H1 (cell line): ENCODE measurements at regions not wholly inside any gene's neighbourhood (a gene's known extent, or its start where the extent isn't known, plus 50 kb on each side); places are given as distances from the start of the nearest gene placed in this dataset.

Experiments used
- CTCF ChIA-PET: fragments of 300-600 bp; sonication (Branson Sonifier 250); formaldehyde crosslinking; loops from one replicate; lab custom pipeline; 2021; ENCODE audit not compliant: partially characterized antibody; lab: Charles Lee
- POLR2A ChIA-PET: fragments of 300-600 bp; sonication (Branson Sonifier 250); formaldehyde crosslinking; loops from one replicate; lab custom pipeline; 2021; ENCODE audit warnings: inconsistent platforms; ENCODE audit not compliant: partially characterized antibody; lab: Charles Lee
- DNase-seq, 2 experiments: peaks; one replicate each; pipeline versions ENCODE4 v3.0.0 to v3.0.0-alpha.2; 2010 to 2022; ENCODE audit warnings: low spot score in 2 of 2, low read depth in 1 of 2, mixed read lengths in 1 of 2
- FAIRE-seq: peaks from 2 replicates; lab custom pipeline; 2011; peaks lifted over from hg19 to GRCh38; lab: Jason Lieb, UNC
- H2AFZ ChIP-seq: 2 replicates; pipeline ENCODE4 v1.8.1; 2012; ENCODE audit warnings: low read length, inconsistent platforms
- H2AK5ac ChIP-seq: 2 replicates; pipeline ENCODE4 v1.6.1; 2013; ENCODE audit warnings: low read depth, low read length
- H2BK120ac ChIP-seq: replicated peaks from 2 replicates; pipeline ENCODE3; 2013; ENCODE audit warnings: low read depth, low read length, inconsistent platforms
- H2BK12ac ChIP-seq: 2 replicates; pipeline ENCODE4 v1.6.1; 2013; ENCODE audit warnings: low read depth, low read length
- H2BK15ac ChIP-seq: 2 replicates; pipeline ENCODE4 v1.6.1; 2013; ENCODE audit warnings: low read length
- H2BK20ac ChIP-seq: 2 replicates; pipeline ENCODE4 v1.6.1; 2013; ENCODE audit warnings: low read length
- H2BK5ac ChIP-seq: 2 replicates; pipeline ENCODE4 v1.6.1; 2013; ENCODE audit warnings: low read depth, low read length
- H3K14ac ChIP-seq: 2 replicates; pipeline ENCODE4 v1.6.1; 2013; ENCODE audit warnings: inconsistent platforms; ENCODE audit not compliant: insufficient read length
- H3K18ac ChIP-seq: 2 replicates; pipeline ENCODE4 v1.6.1; 2013; ENCODE audit warnings: low read length; ENCODE audit errors: extremely low read depth
- H3K23ac ChIP-seq: 2 replicates; pipeline ENCODE4 v1.6.1; 2013; ENCODE audit warnings: inconsistent platforms; ENCODE audit not compliant: insufficient read length
- H3K23me2 ChIP-seq: 2 replicates; pipeline ENCODE4 v1.6.1; 2013; ENCODE audit warnings: low read depth, low read length
- H3K27ac ChIP-seq: 2 replicates; pipeline ENCODE4 v1.6.1; 2011; ENCODE audit warnings: low read depth, low read length, inconsistent platforms
- H3K27me3 ChIP-seq, 4 experiments: replicated peaks in 1 of 4; 1 replicate in 1 of 4; 2 replicates in 3 of 4; pipeline versions ENCODE4 v1.6.1 to v1.8.1; 2011 to 2013; ENCODE audit warnings: low read length in 3 of 4, mild to moderate bottlenecking in 3 of 4, inconsistent platforms in 2 of 4, mixed read lengths in 2 of 4, moderate library complexity in 1 of 4; ENCODE audit not compliant: control insufficient read depth in 3 of 4, insufficient read depth in 3 of 4; ENCODE audit errors: extremely low read depth in 1 of 4
- H3K36me3 ChIP-seq, 4 experiments: 2 replicates each; pipeline versions ENCODE4 v1.6.1 to v1.8.1; 2011 to 2013; ENCODE audit warnings: mild to moderate bottlenecking in 4 of 4, low read length in 3 of 4, moderate library complexity in 2 of 4, control low read depth in 1 of 4, inconsistent platforms in 1 of 4; ENCODE audit not compliant: insufficient read depth in 4 of 4, control insufficient read depth in 2 of 4
- H3K4ac ChIP-seq: replicated peaks from 2 replicates; pipeline ENCODE3; 2013; ENCODE audit warnings: low read length, low read depth, mixed read lengths, inconsistent platforms; ENCODE audit not compliant: insufficient read length
- H3K4me1 ChIP-seq, 4 experiments: replicated peaks in 1 of 4; 1 replicate in 1 of 4; 2 replicates in 3 of 4; pipeline versions ENCODE4 v1.6.1 to v1.8.1; 2011 to 2013; ENCODE audit warnings: low read length in 3 of 4, inconsistent platforms in 2 of 4, mixed read lengths in 1 of 4; ENCODE audit not compliant: insufficient read depth in 4 of 4, control insufficient read depth in 3 of 4
- H3K4me2 ChIP-seq, 2 experiments: 2 replicates each; pipeline versions ENCODE4 v1.6.1 to v1.8.1; 2011 to 2013; ENCODE audit warnings: low read depth in 2 of 2, low read length in 2 of 2, control low read depth in 1 of 2, inconsistent platforms in 1 of 2, mild to moderate bottlenecking in 1 of 2; ENCODE audit not compliant: insufficient read depth in 1 of 2
- H3K4me3 ChIP-seq, 4 experiments: fragments of 200-600, 300-600 bp in 1 of 4; sonication (generic), shearing (Covaris generic), sonication (Bioruptor Twin) in 1 of 4; 2 replicates each; pipeline versions ENCODE4 v1.5.1 to v1.8.1; 2011 to 2016; ENCODE audit warnings: low read length in 4 of 4, low read depth in 3 of 4, control low read depth in 2 of 4, inconsistent platforms in 2 of 4, mild to moderate bottlenecking in 2 of 4, mixed read lengths in 1 of 4, moderate library complexity in 1 of 4; ENCODE audit not compliant: insufficient read depth in 2 of 4; ENCODE audit errors: extremely low read depth in 1 of 4
- H3K56ac ChIP-seq: replicated peaks from 2 replicates; pipeline ENCODE3; 2013; ENCODE audit warnings: low read depth, mild to moderate bottlenecking, mixed read lengths, low read length, inconsistent platforms; ENCODE audit not compliant: insufficient read length
- H3K79me1 ChIP-seq: 2 replicates; pipeline ENCODE4 v1.6.1; 2013; ENCODE audit warnings: low read depth, low read length, control low read depth
- H3K79me2 ChIP-seq, 2 experiments: 2 replicates each; pipeline versions ENCODE4 v1.6.1 to v1.8.1; 2012 to 2013; ENCODE audit warnings: low read length in 2 of 2, mild to moderate bottlenecking in 2 of 2, inconsistent platforms in 1 of 2; ENCODE audit not compliant: insufficient read depth in 2 of 2, control insufficient read depth in 1 of 2
- H3K9ac ChIP-seq, 4 experiments: replicated peaks in 1 of 4; 1 replicate in 1 of 4; 2 replicates in 3 of 4; pipeline versions ENCODE4 v1.6.1 to v1.8.1; 2011 to 2013; ENCODE audit warnings: low read depth in 3 of 4, low read length in 3 of 4, control low read depth in 2 of 4, mild to moderate bottlenecking in 2 of 4, moderate library complexity in 2 of 4, inconsistent platforms in 1 of 4; ENCODE audit errors: extremely low read depth in 1 of 4
- H3K9me3 ChIP-seq, 2 experiments: 2 replicates each; pipeline versions ENCODE4 v1.6.1 to v1.8.1; 2012 to 2013; ENCODE audit warnings: mild to moderate bottlenecking in 2 of 2, moderate library complexity in 2 of 2, control low read depth in 1 of 2, inconsistent platforms in 1 of 2, low read depth in 1 of 2, low read length in 1 of 2, mixed read lengths in 1 of 2; ENCODE audit not compliant: insufficient read depth in 2 of 2
- H4K20me1 ChIP-seq, 2 experiments: replicated peaks in 1 of 2; 2 replicates each; pipeline versions ENCODE3 to v1.8.1; 2011 to 2013; ENCODE audit warnings: inconsistent platforms in 2 of 2, low read length in 2 of 2, mild to moderate bottlenecking in 1 of 2; ENCODE audit not compliant: insufficient read depth in 2 of 2, control insufficient read depth in 1 of 2
- H4K5ac ChIP-seq: 2 replicates; pipeline ENCODE4 v1.6.1; 2013; ENCODE audit warnings: low read length, low read depth, mixed read lengths, inconsistent platforms; ENCODE audit not compliant: insufficient read length
- H4K8ac ChIP-seq: 2 replicates; pipeline ENCODE4 v1.8.0; 2013; ENCODE audit warnings: mild to moderate bottlenecking, moderate library complexity, low read length, inconsistent platforms; ENCODE audit not compliant: insufficient read depth; ENCODE audit errors: extremely low read depth
- H4K91ac ChIP-seq: replicated peaks from 2 replicates; pipeline ENCODE3; 2013; ENCODE audit warnings: low read length, mixed read lengths, inconsistent platforms; ENCODE audit not compliant: insufficient read length
- BCL11A ChIP-seq, 2 experiments: IDR thresholded peaks; one replicate each; pipeline ENCODE4 v1.6.1; 2011; ENCODE audit warnings: low read depth in 2 of 2, low read length in 2 of 2, mild to moderate bottlenecking in 2 of 2
- CBX5 ChIP-seq: fragments of 300-800, 300-1000 bp; sonication (generic); IDR thresholded peaks from 2 replicates; pipeline ENCODE4 v1.7.1; 2016; ENCODE audit warnings: antibody characterized with exemption, low read length, low read depth
- HDAC2 ChIP-seq, 2 experiments: fragments of 300-600 bp in 1 of 2; sonication (generic) in 1 of 2; IDR thresholded peaks; 2 replicates each; pipeline ENCODE4 v1.6.1; 2011 to 2012; ENCODE audit warnings: low read depth in 2 of 2, low read length in 2 of 2, mild to moderate bottlenecking in 2 of 2, moderate library complexity in 2 of 2, borderline replicate concordance in 1 of 2, inconsistent platforms in 1 of 2
- KDM5A ChIP-seq: fragments of 200-600 bp; IDR thresholded peaks from 2 replicates; pipeline ENCODE4 v1.7.1; 2012; ENCODE audit warnings: mild to moderate bottlenecking, low read length, inconsistent platforms, mixed read lengths
- MAFK ChIP-seq: IDR thresholded peaks from 2 replicates; pipeline ENCODE4 v1.6.1; 2012; ENCODE audit warnings: low read depth, mild to moderate bottlenecking, improper control_type of control experiment, low read length
- RAD21 ChIP-seq, 2 experiments: IDR thresholded peaks in 1 of 2; conservative IDR thresholded peaks in 1 of 2; 2 replicates each; pipeline ENCODE4 v1.6.1; 2011; ENCODE audit warnings: low read depth in 2 of 2, low read length in 2 of 2, improper control_type of control experiment in 1 of 2, inconsistent platforms in 1 of 2, mild to moderate bottlenecking in 1 of 2, moderate library complexity in 1 of 2
- RXRA ChIP-seq: IDR thresholded peaks from 2 replicates; pipeline ENCODE4 v1.6.1; 2011; ENCODE audit warnings: low read depth, mild to moderate bottlenecking, low read length, moderate library complexity; ENCODE audit not compliant: insufficient read depth
- SIN3A ChIP-seq, 2 experiments: IDR thresholded peaks in 1 of 2; conservative IDR thresholded peaks in 1 of 2; 2 replicates each; pipeline ENCODE4 v1.6.1; 2011 to 2012; ENCODE audit warnings: low read length in 2 of 2, improper control_type of control experiment in 1 of 2, low read depth in 1 of 2, mild to moderate bottlenecking in 1 of 2
- SP1 ChIP-seq: IDR thresholded peaks from 2 replicates; pipeline ENCODE4 v1.6.1; 2011; ENCODE audit warnings: low read depth, low read length
- ZNF274 ChIP-seq: IDR thresholded peaks from 2 replicates; pipeline ENCODE4 v1.7.0; 2012; ENCODE audit warnings: low read length, borderline replicate concordance; ENCODE audit errors: extremely low read depth
- TF ChIP-seq, protein P1 (sequence below), 3 experiments: IDR thresholded peaks; 1 replicate in 2 of 3; 2 replicates in 1 of 3; pipeline versions ENCODE4 v1.5.1 to v1.6.1; 2011; ENCODE audit warnings: low read length in 3 of 3, mild to moderate bottlenecking in 3 of 3, inconsistent platforms in 2 of 3, low read depth in 1 of 3, moderate library complexity in 1 of 3; ENCODE audit not compliant: insufficient read depth in 1 of 3; ENCODE audit errors: control extremely low read depth in 1 of 3
- TF ChIP-seq, protein P2 (sequence below): IDR thresholded peaks from 2 replicates; pipeline ENCODE4 v1.6.1; 2012; ENCODE audit warnings: inconsistent platforms

DNA sequence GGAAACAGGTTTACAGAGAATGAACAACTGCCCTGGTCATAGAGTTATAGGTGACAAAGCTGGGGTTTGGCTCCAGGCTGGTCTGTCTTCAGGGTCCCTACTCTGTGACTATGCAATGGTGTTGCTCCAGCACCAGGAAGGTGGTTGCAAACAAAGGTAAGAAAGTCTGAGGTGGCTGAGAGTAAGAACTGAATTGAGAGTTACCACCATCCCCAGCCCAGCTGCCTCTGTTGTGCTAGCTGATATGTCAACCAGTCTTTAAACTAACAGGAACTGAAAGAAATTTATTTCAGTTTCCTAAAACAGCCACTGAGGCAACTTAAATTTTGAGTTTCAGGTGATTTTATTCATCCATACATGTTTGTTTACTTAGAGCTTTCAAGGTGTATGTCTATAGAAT, 111.0 kb upstream of the LRIG3 start:
- ChIA-PET CTCF (interaction anchor here (1.4 kb wide), 1 partner anchor 53 kb away, joined by 3 read pairs; no protein-coding TSS in a partner anchor), POLR2A (no interaction called here)
- Histone ChIP-seq H2AFZ (no peak overlapping the region), H3K23ac (no peak overlapping the region), H3K14ac (no peak overlapping the region), H3K18ac (no peak overlapping the region), H3K56ac (no peak overlapping the region), H3K27ac (no peak overlapping the region), H2BK5ac (no peak overlapping the region), H3K27me3 (no peaks in the 10 kb centered on the region), H2BK12ac (no peak overlapping the region), H3K36me3 (no peaks in the 10 kb centered on the region), H4K91ac (no peak overlapping the region), H3K4me3 (no peak overlapping the region), H2BK15ac (no peak overlapping the region), H4K5ac (no peak overlapping the region), H3K9ac (no peak overlapping the region), H2BK120ac (no peak overlapping the region), H3K4me2 (no peak overlapping the region), H3K23me2 (no peaks in the 10 kb centered on the region; the same call in 1 of the 2 replicates), H4K8ac (no peak overlapping the region), H3K9me3 (no peaks in the 10 kb centered on the region), H3K4me1 (no peaks in the 10 kb centered on the region), H3K79me2 (no peaks in the 10 kb centered on the region), H2BK20ac (no peak overlapping the region), H3K79me1 (no peaks in the 10 kb centered on the region), H4K20me1 (no peaks in the 10 kb centered on the region), H3K4ac (no peak overlapping the region), H2AK5ac (no peak overlapping the region)
- DNase-seq (no peak), FAIRE-seq (no peak)
- TF ChIP-seq KDM5A, result no peak
- TF ChIP-seq RXRA, result no peak
- no peak for TF ChIP-seq MAFK
- TF ChIP-seq, protein P1, sequence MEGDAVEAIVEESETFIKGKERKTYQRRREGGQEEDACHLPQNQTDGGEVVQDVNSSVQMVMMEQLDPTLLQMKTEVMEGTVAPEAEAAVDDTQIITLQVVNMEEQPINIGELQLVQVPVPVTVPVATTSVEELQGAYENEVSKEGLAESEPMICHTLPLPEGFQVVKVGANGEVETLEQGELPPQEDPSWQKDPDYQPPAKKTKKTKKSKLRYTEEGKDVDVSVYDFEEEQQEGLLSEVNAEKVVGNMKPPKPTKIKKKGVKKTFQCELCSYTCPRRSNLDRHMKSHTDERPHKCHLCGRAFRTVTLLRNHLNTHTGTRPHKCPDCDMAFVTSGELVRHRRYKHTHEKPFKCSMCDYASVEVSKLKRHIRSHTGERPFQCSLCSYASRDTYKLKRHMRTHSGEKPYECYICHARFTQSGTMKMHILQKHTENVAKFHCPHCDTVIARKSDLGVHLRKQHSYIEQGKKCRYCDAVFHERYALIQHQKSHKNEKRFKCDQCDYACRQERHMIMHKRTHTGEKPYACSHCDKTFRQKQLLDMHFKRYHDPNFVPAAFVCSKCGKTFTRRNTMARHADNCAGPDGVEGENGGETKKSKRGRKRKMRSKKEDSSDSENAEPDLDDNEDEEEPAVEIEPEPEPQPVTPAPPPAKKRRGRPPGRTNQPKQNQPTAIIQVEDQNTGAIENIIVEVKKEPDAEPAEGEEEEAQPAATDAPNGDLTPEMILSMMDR (IDR thresholded peaks at IDR 0.05; ENCODE audit: control extremely low read depth in 1 of 3, insufficient read depth in 1 of 3, low read depth in 1 of 3, low read length in 3 of 3), result no peak
- TF ChIP-seq HDAC2 (IDR thresholded peaks at IDR 0.05; ENCODE audit: borderline replicate concordance in 1 of 2, low read depth in 2 of 2, low read length in 2 of 2), result no peak
- TF ChIP-seq, protein P2, sequence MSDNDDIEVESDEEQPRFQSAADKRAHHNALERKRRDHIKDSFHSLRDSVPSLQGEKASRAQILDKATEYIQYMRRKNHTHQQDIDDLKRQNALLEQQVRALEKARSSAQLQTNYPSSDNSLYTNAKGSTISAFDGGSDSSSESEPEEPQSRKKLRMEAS, result no peak
- no peak for TF ChIP-seq SIN3A (conservative IDR thresholded peaks at IDR 0.05 in 1 of 2, IDR thresholded peaks at IDR 0.05 in 1 of 2; ENCODE audit: low read depth in 1 of 2, low read length in 2 of 2)
- TF ChIP-seq RAD21 (IDR thresholded peaks at IDR 0.05 in 1 of 2, conservative IDR thresholded peaks at IDR 0.05 in 1 of 2; ENCODE audit: low read depth in 2 of 2, low read length in 2 of 2), result no peak
- no peak for TF ChIP-seq BCL11A (IDR thresholded peaks at IDR 0.05; ENCODE audit: low read depth in 2 of 2, low read length in 2 of 2)
- TF ChIP-seq SP1, result no peak
- no peak for TF ChIP-seq CBX5
- TF ChIP-seq ZNF274, result no peak
